ENCODE measurements at regions not wholly inside any gene's neighbourhood (a gene's known extent, or its start where the extent isn't known, plus 50 kb on each side); places are given as distances from the start of the nearest gene placed in this dataset.

DNA sequence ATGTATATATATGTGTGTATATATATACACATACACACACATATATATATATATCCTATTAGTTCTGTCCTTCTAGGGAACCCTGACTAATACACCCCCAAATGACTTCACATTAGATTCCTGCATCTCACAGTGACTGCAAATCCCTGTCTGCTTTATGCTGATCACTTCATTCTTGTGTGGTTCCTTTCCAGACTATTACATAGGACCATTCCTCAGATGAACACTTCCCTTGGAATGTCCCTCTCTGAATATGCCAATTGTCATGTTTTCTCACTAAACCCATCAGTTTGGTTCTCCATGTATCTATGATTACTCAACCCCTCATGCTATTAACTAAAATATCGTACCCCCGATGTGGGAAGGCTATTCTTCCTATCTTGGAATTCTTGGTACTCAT lies 605.2 kb upstream of the NR3C2 start:
- TF ChIP-seq, protein P1, sequence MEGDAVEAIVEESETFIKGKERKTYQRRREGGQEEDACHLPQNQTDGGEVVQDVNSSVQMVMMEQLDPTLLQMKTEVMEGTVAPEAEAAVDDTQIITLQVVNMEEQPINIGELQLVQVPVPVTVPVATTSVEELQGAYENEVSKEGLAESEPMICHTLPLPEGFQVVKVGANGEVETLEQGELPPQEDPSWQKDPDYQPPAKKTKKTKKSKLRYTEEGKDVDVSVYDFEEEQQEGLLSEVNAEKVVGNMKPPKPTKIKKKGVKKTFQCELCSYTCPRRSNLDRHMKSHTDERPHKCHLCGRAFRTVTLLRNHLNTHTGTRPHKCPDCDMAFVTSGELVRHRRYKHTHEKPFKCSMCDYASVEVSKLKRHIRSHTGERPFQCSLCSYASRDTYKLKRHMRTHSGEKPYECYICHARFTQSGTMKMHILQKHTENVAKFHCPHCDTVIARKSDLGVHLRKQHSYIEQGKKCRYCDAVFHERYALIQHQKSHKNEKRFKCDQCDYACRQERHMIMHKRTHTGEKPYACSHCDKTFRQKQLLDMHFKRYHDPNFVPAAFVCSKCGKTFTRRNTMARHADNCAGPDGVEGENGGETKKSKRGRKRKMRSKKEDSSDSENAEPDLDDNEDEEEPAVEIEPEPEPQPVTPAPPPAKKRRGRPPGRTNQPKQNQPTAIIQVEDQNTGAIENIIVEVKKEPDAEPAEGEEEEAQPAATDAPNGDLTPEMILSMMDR (IDR thresholded peaks at IDR 0.05; ENCODE audit: borderline replicate concordance, extremely low read depth, low read length, poor library complexity, severe bottlenecking), result no peak
- TF ChIP-seq EZH2 (IDR thresholded peaks at IDR 0.05; ENCODE audit: borderline replicate concordance, low read depth, low read length, severe bottlenecking), result no peak
